ENCODE measurements at regions not wholly inside any gene's neighbourhood (a gene's known extent, or its start where the extent isn't known, plus 50 kb on each side); places are given as distances from the start of the nearest gene placed in this dataset.
A peak's percentile ranks its signal among the peaks of the same experiment; 100 is the strongest.

DNA sequence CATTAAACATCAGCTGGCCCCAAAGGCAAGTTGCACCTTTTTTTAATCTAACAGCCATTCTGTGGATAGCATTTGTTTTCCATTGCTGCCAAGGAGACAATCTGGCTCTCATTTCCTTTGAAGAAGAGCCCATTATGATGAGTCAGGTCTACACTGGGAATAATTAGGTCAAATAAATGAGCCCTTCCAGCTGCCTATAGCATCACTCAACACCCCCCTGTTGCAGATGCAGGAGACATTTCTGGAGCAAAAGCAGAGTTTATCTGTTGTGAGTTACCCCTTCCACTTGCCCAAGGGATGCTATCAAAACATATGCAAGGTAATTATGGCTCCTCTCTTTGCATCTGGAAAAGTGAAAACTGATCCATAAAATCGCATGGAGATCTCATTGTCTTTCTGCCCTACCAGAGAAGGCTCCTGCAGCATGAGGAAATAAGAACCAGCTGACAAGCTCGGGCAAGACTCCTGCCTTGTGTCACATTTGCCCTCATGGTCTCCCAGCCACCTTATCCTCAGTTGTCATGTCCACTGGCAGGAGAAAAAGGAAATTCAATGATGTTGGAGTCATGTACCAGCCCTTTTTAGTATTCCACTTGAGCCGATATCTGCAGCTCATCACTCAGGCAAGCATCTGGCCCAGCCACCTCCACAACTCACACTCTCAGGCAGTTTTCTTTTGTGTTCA is 135.9 kb downstream of the SLC30A10 start:
- Histone ChIP-seq H3K9me3 (ENCODE audit: control insufficient read depth in 2 of 2, insufficient read depth in 1 of 2, low read depth in 1 of 2, low read length in 1 of 2) (no peaks in the 10 kb centered on the region), H3K36me3 (ENCODE audit: control insufficient read depth in 2 of 2, insufficient read depth in 2 of 2, low read length in 1 of 2) (no peaks in the 10 kb centered on the region), H3K27me3 (ENCODE audit: control insufficient read depth in 1 of 2, insufficient read depth in 2 of 2, low read length in 2 of 2) (no peaks in the 10 kb centered on the region), H3K4me3 (ENCODE audit: low read depth in 1 of 2, low read length in 2 of 2) (no peak overlapping the region), H3K4me1 (ENCODE audit: control insufficient read depth in 2 of 2, insufficient read depth in 2 of 2, low read length in 1 of 2) (no peaks in the 10 kb centered on the region), H3K27ac (ENCODE audit: low read depth in 2 of 2, low read length in 1 of 2) (no peak overlapping the region)
- WGBS, 2 donors = 50 to 67% methylated on average over 3 of the region's 3 CpGs

DNA sequence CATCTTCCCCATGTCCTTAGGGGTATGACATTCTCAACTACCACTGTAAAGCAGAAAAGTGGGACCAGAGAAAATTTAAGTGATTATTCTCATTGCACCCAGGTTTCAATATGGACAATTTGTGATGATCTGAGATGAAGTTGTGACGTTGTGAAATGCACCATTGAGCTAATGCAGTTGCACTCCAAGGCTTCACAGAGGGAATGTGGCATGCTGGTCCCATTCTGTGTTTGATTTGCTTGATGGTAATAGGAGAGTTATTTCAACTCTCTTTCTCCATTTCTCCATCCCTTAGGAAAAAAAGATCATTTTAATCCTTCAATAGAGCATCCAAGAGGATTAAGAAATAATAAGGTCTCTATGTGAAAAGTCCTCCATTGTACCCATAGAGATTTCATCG is 136.6 kb downstream of the SLC30A10 start:
- no peaks in the 10 kb centered on the region for H3K36me3 ChIP-seq (ENCODE audit: control insufficient read depth in 2 of 2, insufficient read depth in 2 of 2, low read length in 1 of 2)
- H3K4me3 ChIP-seq (ENCODE audit: low read depth in 1 of 2, low read length in 2 of 2) = no peak overlapping the region
- no peaks in the 10 kb centered on the region for H3K9me3 ChIP-seq (ENCODE audit: control insufficient read depth in 2 of 2, insufficient read depth in 1 of 2, low read depth in 1 of 2, low read length in 1 of 2)
- WGBS, 2 donors = 52 to 72% methylated on average over 2 of the region's 2 CpGs
- H3K4me1 ChIP-seq (ENCODE audit: control insufficient read depth in 2 of 2, insufficient read depth in 2 of 2, low read length in 1 of 2) = no peaks in the 10 kb centered on the region
- no peak overlapping the region for H3K27ac ChIP-seq (ENCODE audit: low read depth in 2 of 2, low read length in 1 of 2)
- no peaks in the 10 kb centered on the region for H3K27me3 ChIP-seq (ENCODE audit: control insufficient read depth in 1 of 2, insufficient read depth in 2 of 2, low read length in 2 of 2)

- Histone ChIP-seq H3K4me1 (ENCODE audit: control insufficient read depth in 2 of 2, insufficient read depth in 2 of 2, low read length in 1 of 2) (no peaks in the 10 kb centered on the region), H3K27ac (ENCODE audit: low read depth in 2 of 2, low read length in 1 of 2) (no peak overlapping the region), H3K27me3 (ENCODE audit: control insufficient read depth in 1 of 2, insufficient read depth in 2 of 2, low read length in 2 of 2) (no peaks in the 10 kb centered on the region), H3K36me3 (ENCODE audit: control insufficient read depth in 2 of 2, insufficient read depth in 2 of 2, low read length in 1 of 2) (no peaks in the 10 kb centered on the region), H3K9me3 (ENCODE audit: control insufficient read depth in 2 of 2, insufficient read depth in 1 of 2, low read depth in 1 of 2, low read length in 1 of 2) (no peaks in the 10 kb centered on the region), H3K4me3 (ENCODE audit: low read depth in 1 of 2, low read length in 2 of 2) (no peak overlapping the region)
- WGBS, 2 donors = 32 to 36% methylated on average over 5 of the region's 5 CpGs
Observed at GRCh38 chr1:219790834-219791615, 137.3 kb downstream of the SLC30A10 start.

DNA sequence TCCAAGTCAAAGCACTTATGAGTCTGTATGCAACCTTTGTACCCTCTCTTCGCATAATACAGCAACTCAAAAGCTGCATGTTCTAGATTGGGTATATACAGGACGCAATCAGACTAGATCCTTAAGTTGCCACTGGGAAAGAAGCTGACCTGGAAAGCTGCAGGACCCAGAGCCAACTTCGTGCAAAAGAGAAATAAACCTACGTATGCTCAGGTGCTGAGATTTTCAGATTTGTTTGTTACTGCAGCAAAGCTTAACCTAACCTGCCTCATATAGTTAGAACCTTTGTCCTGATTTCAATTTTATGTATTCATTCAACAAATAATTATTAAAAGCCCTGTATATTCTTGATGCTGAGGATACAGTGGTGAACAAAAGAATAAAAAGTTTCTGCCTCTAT is 139.7 kb downstream of the SLC30A10 start:
- Histone ChIP-seq H3K27ac (ENCODE audit: low read depth in 2 of 2, low read length in 1 of 2) (no peak overlapping the region), H3K36me3 (ENCODE audit: control insufficient read depth in 2 of 2, insufficient read depth in 2 of 2, low read length in 1 of 2) (no peaks in the 10 kb centered on the region), H3K4me1 (ENCODE audit: control insufficient read depth in 2 of 2, insufficient read depth in 2 of 2, low read length in 1 of 2) (no peaks in the 10 kb centered on the region), H3K9me3 (ENCODE audit: control insufficient read depth in 2 of 2, insufficient read depth in 1 of 2, low read depth in 1 of 2, low read length in 1 of 2) (no peaks in the 10 kb centered on the region), H3K27me3 (ENCODE audit: control insufficient read depth in 1 of 2, insufficient read depth in 2 of 2, low read length in 2 of 2) (no peaks in the 10 kb centered on the region), H3K4me3 (ENCODE audit: low read depth in 1 of 2, low read length in 2 of 2) (no peak overlapping the region)
- WGBS, 2 donors = 63 to 72% methylated on average over 4 of the region's 4 CpGs

- Histone ChIP-seq H3K4me1 (ENCODE audit: control insufficient read depth in 2 of 2, insufficient read depth in 2 of 2, low read length in 1 of 2) (no peaks in the 10 kb centered on the region), H3K27ac (ENCODE audit: low read depth in 2 of 2, low read length in 1 of 2) (no peak overlapping the region), H3K36me3 (ENCODE audit: control insufficient read depth in 2 of 2, insufficient read depth in 2 of 2, low read length in 1 of 2) (no peaks in the 10 kb centered on the region), H3K27me3 (ENCODE audit: control insufficient read depth in 1 of 2, insufficient read depth in 2 of 2, low read length in 2 of 2) (no peaks in the 10 kb centered on the region), H3K4me3 (ENCODE audit: low read depth in 1 of 2, low read length in 2 of 2) (no peak overlapping the region), H3K9me3 (ENCODE audit: control insufficient read depth in 2 of 2, insufficient read depth in 1 of 2, low read depth in 1 of 2, low read length in 1 of 2) (no peaks in the 10 kb centered on the region)
- 56 to 79% methylated on average over 1 of the region's 1 CpG for WGBS, 2 donors
Observed at GRCh38 chr1:219788091-219788490, 140.3 kb downstream of the SLC30A10 start.

- WGBS, 2 donors = 43 to 45% methylated on average over 8 of the region's 8 CpGs
- Histone ChIP-seq H3K27ac (ENCODE audit: low read depth in 2 of 2, low read length in 1 of 2) (peak overlapping the region in 1 of 2 donors; percentile 29), H3K4me3 (ENCODE audit: low read depth in 1 of 2, low read length in 2 of 2) (no peak overlapping the region), H3K9me3 (ENCODE audit: control insufficient read depth in 2 of 2, insufficient read depth in 1 of 2, low read depth in 1 of 2, low read length in 1 of 2) (no peaks in the 10 kb centered on the region), H3K27me3 (ENCODE audit: control insufficient read depth in 1 of 2, insufficient read depth in 2 of 2, low read length in 2 of 2) (no peaks in the 10 kb centered on the region), H3K4me1 (ENCODE audit: control insufficient read depth in 2 of 2, insufficient read depth in 2 of 2, low read length in 1 of 2) (no peaks in the 10 kb centered on the region), H3K36me3 (ENCODE audit: control insufficient read depth in 2 of 2, insufficient read depth in 2 of 2, low read length in 1 of 2) (no peaks in the 10 kb centered on the region)
Observed at GRCh38 chr1:219784660-219785381, 143.5 kb downstream of the SLC30A10 start.

DNA sequence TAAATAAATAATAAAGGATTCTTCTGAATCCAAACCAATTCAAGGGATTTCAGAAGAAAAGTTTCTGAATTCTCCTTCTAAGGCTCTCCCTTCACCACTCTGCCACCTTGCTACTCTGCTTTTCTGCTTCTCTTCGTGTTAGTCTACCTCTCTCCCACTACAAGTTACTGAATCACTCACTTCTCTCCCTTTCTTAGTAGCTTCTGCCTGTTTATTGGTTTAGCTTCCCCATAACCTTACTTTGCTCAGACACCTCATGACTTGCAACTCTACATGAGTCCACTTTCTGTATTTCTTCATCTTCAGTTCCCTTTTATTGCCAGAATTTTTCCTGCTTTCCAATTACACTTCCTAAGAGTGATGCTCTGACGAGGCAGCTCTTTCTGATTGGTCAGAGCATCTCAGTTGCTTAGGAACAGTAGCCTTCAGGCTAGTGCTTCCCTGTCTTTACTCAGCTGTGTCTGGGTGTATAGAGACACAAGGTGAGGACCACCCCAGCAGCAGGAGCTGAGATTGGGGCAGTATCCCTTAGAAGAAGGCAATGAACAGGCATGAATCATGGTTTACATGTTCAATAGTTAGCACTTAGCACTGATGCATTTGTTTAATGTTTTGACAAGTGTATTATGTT is 144.6 kb downstream of the SLC30A10 start:
- WGBS, 2 donors = 61 to 69% methylated on average over 2 of the region's 2 CpGs
- Histone ChIP-seq H3K36me3 (ENCODE audit: control insufficient read depth in 2 of 2, insufficient read depth in 2 of 2, low read length in 1 of 2) (no peaks in the 10 kb centered on the region), H3K4me1 (ENCODE audit: control insufficient read depth in 2 of 2, insufficient read depth in 2 of 2, low read length in 1 of 2) (no peaks in the 10 kb centered on the region), H3K27me3 (ENCODE audit: control insufficient read depth in 1 of 2, insufficient read depth in 2 of 2, low read length in 2 of 2) (no peaks in the 10 kb centered on the region), H3K4me3 (ENCODE audit: low read depth in 1 of 2, low read length in 2 of 2) (no peak overlapping the region), H3K9me3 (ENCODE audit: control insufficient read depth in 2 of 2, insufficient read depth in 1 of 2, low read depth in 1 of 2, low read length in 1 of 2) (no peaks in the 10 kb centered on the region), H3K27ac (ENCODE audit: low read depth in 2 of 2, low read length in 1 of 2) (no peak overlapping the region)

DNA sequence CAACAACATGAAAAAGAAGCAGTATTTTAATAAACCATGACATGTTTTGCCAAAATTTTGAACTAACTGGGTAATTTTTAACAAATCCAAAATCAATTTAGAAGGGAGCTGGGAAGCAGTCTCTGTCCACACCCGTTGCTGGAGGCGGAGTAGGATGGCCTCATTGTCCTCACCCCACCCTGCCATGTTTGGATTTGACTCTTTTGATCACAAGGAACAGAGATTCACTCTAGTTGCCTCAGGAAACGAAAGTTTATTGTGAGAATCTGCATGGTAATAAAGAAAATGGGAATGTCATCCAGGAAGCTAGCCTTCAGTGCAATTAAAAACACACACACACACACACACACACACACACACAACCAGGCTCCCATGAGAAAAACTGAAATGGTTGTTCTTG is 145.4 kb downstream of the SLC30A10 start:
- no peak overlapping the region for H3K4me3 ChIP-seq (ENCODE audit: low read depth in 1 of 2, low read length in 2 of 2)
- no peak overlapping the region for H3K27ac ChIP-seq (ENCODE audit: low read depth in 2 of 2, low read length in 1 of 2)
- H3K36me3 ChIP-seq (ENCODE audit: control insufficient read depth in 2 of 2, insufficient read depth in 2 of 2, low read length in 1 of 2) = no peaks in the 10 kb centered on the region
- no peaks in the 10 kb centered on the region for H3K27me3 ChIP-seq (ENCODE audit: control insufficient read depth in 1 of 2, insufficient read depth in 2 of 2, low read length in 2 of 2)
- WGBS, 2 donors = 33 to 40% methylated on average over 3 of the region's 3 CpGs
- H3K9me3 ChIP-seq (ENCODE audit: control insufficient read depth in 2 of 2, insufficient read depth in 1 of 2, low read depth in 1 of 2, low read length in 1 of 2) = no peaks in the 10 kb centered on the region
- no peaks in the 10 kb centered on the region for H3K4me1 ChIP-seq (ENCODE audit: control insufficient read depth in 2 of 2, insufficient read depth in 2 of 2, low read length in 1 of 2)

DNA sequence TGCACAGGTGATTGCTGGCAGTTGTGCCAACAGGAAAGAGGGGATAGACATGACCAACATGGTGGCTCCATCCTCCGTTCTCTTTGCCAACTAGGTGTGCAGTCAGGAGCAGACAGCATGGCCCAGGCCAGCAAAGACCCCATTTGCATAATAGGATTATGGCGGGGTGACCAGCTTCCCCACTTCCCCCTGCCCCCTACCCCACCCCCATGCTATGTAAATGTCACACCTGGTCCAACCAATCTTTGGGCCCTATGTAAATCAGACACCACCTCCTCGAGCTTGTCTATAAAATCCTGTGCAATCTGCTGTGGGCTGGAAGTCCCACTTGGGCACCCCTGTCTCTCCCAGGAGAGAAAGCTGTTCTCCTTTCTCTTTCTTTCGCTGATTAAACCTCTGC is 146.0 kb downstream of the SLC30A10 start:
- H3K27me3 ChIP-seq (ENCODE audit: control insufficient read depth in 1 of 2, insufficient read depth in 2 of 2, low read length in 2 of 2) = no peaks in the 10 kb centered on the region
- H3K36me3 ChIP-seq (ENCODE audit: control insufficient read depth in 2 of 2, insufficient read depth in 2 of 2, low read length in 1 of 2) = no peaks in the 10 kb centered on the region
- no peaks in the 10 kb centered on the region for H3K9me3 ChIP-seq (ENCODE audit: control insufficient read depth in 2 of 2, insufficient read depth in 1 of 2, low read depth in 1 of 2, low read length in 1 of 2)
- H3K4me1 ChIP-seq (ENCODE audit: control insufficient read depth in 2 of 2, insufficient read depth in 2 of 2, low read length in 1 of 2) = no peaks in the 10 kb centered on the region
- 72 to 74% methylated on average over 4 of the region's 4 CpGs for WGBS, 2 donors
- no peak overlapping the region for H3K4me3 ChIP-seq (ENCODE audit: low read depth in 1 of 2, low read length in 2 of 2)
- H3K27ac ChIP-seq (ENCODE audit: low read depth in 2 of 2, low read length in 1 of 2) = no peak overlapping the region
